Fibroblast of lung (primary cell): ENCODE measurements at regions not wholly inside any gene's neighbourhood (a gene's known extent, or its start where the extent isn't known, plus 50 kb on each side); places are given as distances from the start of the nearest gene placed in this dataset.

Experiments
- CTCF ChIP-seq, 2 donors: IDR thresholded peaks in 1 of 2; conservative IDR thresholded peaks in 1 of 2; 1 replicate in 1 of 2; 2 replicates in 1 of 2; pipeline ENCODE4 v1.5.1; 2011 to 2012; ENCODE audit warnings: low read length in 2 of 2, control low read depth in 1 of 2, inconsistent platforms in 1 of 2, low read depth in 1 of 2, mild to moderate bottlenecking in 1 of 2
- EZH2 ChIP-seq: IDR thresholded peaks from 2 replicates; pipeline ENCODE4 v1.5.1; 2012; ENCODE audit warnings: low read length, control low read depth, mild to moderate bottlenecking; ENCODE audit errors: missing control alignments

- TF ChIP-seq CTCF (conservative IDR thresholded peaks at IDR 0.05 in 1 of 2, IDR thresholded peaks at IDR 0.05 in 1 of 2; ENCODE audit: low read depth in 1 of 2, low read length in 2 of 2) (no peak), EZH2 (no peak)
Observed at GRCh38 chr5:85556464-85556863, 1061.3 kb upstream of the COX7C start.
